Ishikawa (cell line): ENCODE measurements at regions not wholly inside any gene's neighbourhood (a gene's known extent, or its start where the extent isn't known, plus 50 kb on each side); places are given as distances from the start of the nearest gene placed in this dataset.
A peak's percentile ranks its signal among the peaks of the same experiment; 100 is the strongest.

ENCODE experiments used
- CEBPB ChIP-seq: IDR thresholded peaks from 2 replicates; pipeline ENCODE4 v1.6.1; 2012
- CREB1 ChIP-seq: IDR thresholded peaks from 2 replicates; pipeline ENCODE4 v1.6.1; 2012; ENCODE audit warnings: low read depth
- EGR1 ChIP-seq: IDR thresholded peaks from 2 replicates; pipeline ENCODE4 v1.6.1; 2012
- EP300 ChIP-seq: IDR thresholded peaks from 2 replicates; pipeline ENCODE4 v1.6.1; 2012; ENCODE audit warnings: borderline replicate concordance
- FOXM1 ChIP-seq: IDR thresholded peaks from 2 replicates; pipeline ENCODE4 v1.6.1; 2012; ENCODE audit warnings: low read depth, borderline replicate concordance
- NFIC ChIP-seq: IDR thresholded peaks from 2 replicates; pipeline ENCODE4 v1.6.1; 2012
- RAD21 ChIP-seq: IDR thresholded peaks from 2 replicates; pipeline ENCODE4 v1.6.1; 2012; ENCODE audit warnings: low read depth
- TAF1 ChIP-seq: IDR thresholded peaks from 2 replicates; pipeline ENCODE4 v1.6.1; 2012; ENCODE audit warnings: low read depth, mild to moderate bottlenecking
- TCF12 ChIP-seq: IDR thresholded peaks from 2 replicates; pipeline ENCODE4 v1.6.1; 2012; ENCODE audit warnings: low read depth
- TEAD4 ChIP-seq: IDR thresholded peaks from 2 replicates; pipeline ENCODE4 v1.6.1; 2012
- YY1 ChIP-seq: IDR thresholded peaks from 2 replicates; pipeline ENCODE4 v1.6.1; 2012; ENCODE audit warnings: low read depth
- ZBTB7A ChIP-seq: IDR thresholded peaks from 2 replicates; pipeline ENCODE4 v1.6.1; 2012; ENCODE audit warnings: low read depth
- TF ChIP-seq, protein P1 (sequence below): IDR thresholded peaks from 2 replicates; pipeline ENCODE4 v1.6.1; 2012
- TF ChIP-seq, protein P2 (sequence below): IDR thresholded peaks from 2 replicates; pipeline ENCODE4 v1.6.1; 2012; ENCODE audit warnings: low read depth, mild to moderate bottlenecking
- TF ChIP-seq, protein P3 (sequence below): IDR thresholded peaks from 2 replicates; pipeline ENCODE4 v1.6.1; 2012

DNA sequence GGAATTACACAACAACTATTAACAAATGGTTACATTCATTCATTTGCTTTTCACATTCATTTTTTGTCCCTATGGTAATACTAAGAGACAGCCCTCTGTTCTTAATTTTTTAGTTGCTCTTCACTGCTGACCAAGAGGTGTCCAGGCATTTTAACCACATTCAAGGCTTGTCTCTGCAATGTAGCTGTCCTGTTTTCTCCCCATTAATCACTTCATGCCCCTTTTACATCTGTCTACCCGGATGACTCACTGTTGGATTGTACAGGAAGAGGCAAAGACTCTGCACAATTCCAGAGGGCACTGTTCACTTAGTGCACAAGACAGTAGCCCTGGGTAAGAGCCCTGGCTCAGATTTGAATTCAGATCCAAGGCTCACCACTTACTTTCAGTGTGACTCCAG, 168.5 kb downstream of the NOC3L start:
- TF ChIP-seq TEAD4 = no peak
- TF ChIP-seq NFIC = no peak
- TF ChIP-seq, protein P1, sequence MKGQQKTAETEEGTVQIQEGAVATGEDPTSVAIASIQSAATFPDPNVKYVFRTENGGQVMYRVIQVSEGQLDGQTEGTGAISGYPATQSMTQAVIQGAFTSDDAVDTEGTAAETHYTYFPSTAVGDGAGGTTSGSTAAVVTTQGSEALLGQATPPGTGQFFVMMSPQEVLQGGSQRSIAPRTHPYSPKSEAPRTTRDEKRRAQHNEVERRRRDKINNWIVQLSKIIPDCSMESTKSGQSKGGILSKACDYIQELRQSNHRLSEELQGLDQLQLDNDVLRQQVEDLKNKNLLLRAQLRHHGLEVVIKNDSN = no peak
- TF ChIP-seq FOXM1 = no peak
- no peak for TF ChIP-seq EP300
- TF ChIP-seq, protein P2, sequence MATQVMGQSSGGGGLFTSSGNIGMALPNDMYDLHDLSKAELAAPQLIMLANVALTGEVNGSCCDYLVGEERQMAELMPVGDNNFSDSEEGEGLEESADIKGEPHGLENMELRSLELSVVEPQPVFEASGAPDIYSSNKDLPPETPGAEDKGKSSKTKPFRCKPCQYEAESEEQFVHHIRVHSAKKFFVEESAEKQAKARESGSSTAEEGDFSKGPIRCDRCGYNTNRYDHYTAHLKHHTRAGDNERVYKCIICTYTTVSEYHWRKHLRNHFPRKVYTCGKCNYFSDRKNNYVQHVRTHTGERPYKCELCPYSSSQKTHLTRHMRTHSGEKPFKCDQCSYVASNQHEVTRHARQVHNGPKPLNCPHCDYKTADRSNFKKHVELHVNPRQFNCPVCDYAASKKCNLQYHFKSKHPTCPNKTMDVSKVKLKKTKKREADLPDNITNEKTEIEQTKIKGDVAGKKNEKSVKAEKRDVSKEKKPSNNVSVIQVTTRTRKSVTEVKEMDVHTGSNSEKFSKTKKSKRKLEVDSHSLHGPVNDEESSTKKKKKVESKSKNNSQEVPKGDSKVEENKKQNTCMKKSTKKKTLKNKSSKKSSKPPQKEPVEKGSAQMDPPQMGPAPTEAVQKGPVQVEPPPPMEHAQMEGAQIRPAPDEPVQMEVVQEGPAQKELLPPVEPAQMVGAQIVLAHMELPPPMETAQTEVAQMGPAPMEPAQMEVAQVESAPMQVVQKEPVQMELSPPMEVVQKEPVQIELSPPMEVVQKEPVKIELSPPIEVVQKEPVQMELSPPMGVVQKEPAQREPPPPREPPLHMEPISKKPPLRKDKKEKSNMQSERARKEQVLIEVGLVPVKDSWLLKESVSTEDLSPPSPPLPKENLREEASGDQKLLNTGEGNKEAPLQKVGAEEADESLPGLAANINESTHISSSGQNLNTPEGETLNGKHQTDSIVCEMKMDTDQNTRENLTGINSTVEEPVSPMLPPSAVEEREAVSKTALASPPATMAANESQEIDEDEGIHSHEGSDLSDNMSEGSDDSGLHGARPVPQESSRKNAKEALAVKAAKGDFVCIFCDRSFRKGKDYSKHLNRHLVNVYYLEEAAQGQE = no peak
- TF ChIP-seq TCF12 = no peak
- no peak for TF ChIP-seq EGR1
- no peak for TF ChIP-seq CREB1
- TF ChIP-seq TAF1 = no peak
- no peak for TF ChIP-seq CEBPB
- TF ChIP-seq ZBTB7A = no peak
- TF ChIP-seq, protein P3, sequence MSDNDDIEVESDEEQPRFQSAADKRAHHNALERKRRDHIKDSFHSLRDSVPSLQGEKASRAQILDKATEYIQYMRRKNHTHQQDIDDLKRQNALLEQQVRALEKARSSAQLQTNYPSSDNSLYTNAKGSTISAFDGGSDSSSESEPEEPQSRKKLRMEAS = no peak
- TF ChIP-seq RAD21 = no peak
- TF ChIP-seq YY1 = no peak

DNA sequence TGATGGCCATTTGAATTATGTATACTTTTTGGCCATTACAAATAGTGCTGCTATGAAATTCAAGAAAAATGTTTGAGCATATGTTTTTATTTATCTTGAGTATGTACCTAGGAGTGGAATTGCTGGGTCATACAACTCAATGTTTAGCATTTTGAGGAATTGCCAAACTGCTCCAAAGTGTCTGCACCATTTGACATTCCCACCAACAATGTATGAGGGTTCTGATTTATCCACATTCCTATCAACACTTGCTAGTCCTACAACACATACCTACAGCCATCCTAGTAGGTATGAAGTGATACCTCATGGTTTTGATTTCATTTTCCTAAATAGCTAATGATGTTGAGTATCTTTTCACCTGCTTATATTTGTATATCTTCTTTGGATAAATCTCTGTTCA, 165.5 kb downstream of the NOC3L start:
- TF ChIP-seq RAD21 (no peak), EP300 (no peak), FOXM1 (no peak), CEBPB (no peak), TEAD4 (no peak)

DNA sequence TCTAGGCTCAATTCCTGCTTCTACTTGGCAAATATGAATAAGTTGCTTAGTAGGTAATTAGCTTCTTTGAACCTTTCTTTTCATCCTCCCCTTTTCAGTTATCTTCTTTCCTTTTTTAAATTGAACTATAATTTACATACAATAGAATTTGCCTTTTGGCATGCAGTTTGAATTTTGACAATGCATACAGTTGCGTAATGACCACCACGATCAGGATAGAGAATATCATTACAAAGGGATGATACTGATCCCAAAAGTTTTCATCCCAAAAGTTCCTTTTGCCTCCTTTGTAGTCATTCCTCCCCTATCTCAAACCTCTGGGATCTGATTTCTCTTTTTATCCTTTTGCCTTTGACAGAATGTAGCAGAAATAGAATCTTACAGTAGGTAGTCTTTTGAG, 164.4 kb downstream of the NOC3L start:
- TF ChIP-seq TCF12 (no peak), CEBPB (peak; percentile 55)
- TF ChIP-seq, protein P1 = no peak

DNA sequence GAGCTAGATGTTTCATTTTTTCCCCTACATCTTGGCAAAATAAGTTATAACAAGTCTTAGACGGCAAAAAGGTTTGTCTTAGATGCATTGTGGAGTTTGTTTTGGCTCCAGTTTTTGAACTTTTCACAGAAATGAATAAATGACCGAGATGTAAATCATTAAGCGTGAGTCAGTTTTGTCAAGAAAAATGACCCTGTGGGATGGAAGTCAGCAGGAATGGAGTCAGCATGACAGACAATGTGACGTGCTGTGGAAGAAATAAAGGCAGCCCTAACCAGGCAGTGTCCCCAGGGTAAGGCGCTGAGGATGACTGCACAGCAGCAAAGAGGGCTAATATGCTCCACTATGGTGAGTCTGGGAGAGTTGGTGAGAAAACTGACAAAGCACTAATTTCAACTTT, 163.2 kb downstream of the NOC3L start:
- TF ChIP-seq TEAD4 (no peak), EP300 (no peak), EGR1 (no peak), RAD21 (no peak), FOXM1 (no peak), YY1 (no peak), TAF1 (no peak)
- TF ChIP-seq, protein P2 = no peak
- TF ChIP-seq, protein P3 = no peak

DNA sequence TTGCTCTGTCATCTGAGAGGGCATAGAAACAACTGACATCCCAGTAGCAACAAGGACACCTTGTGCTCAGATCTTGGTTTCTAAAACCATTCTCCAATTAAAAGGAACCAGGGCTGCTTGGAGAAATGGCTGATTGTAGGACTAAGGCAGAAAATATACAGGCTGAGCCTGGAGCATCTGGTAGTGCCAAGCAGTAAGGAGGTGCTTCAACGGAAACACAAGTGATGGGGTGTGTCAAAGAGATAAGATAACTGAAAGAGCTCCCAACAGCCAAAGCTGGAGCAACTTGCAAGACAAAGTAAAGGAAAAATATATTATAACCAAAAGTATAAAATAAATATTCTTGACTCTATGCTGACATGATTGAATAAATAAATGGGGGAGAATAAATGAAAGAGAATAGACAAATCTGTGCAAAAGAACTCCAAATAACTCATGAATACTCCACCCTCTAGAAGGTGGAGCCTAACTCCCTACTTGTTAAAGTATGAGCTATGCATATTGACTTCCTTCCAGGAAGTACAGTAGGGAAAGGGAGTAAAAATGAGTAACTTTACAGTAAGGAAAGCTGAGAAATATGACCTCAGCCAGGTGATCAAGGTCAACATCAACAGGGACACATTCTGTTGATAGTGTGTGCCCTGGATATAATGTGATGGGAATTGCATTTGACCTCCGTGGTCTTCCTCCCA, 162.4 kb downstream of the NOC3L start:
- no peak for TF ChIP-seq YY1
- TF ChIP-seq, protein P3 = no peak
- no peak for TF ChIP-seq CREB1
- no peak for TF ChIP-seq EGR1
- no peak for TF ChIP-seq TEAD4
- TF ChIP-seq ZBTB7A = no peak

DNA sequence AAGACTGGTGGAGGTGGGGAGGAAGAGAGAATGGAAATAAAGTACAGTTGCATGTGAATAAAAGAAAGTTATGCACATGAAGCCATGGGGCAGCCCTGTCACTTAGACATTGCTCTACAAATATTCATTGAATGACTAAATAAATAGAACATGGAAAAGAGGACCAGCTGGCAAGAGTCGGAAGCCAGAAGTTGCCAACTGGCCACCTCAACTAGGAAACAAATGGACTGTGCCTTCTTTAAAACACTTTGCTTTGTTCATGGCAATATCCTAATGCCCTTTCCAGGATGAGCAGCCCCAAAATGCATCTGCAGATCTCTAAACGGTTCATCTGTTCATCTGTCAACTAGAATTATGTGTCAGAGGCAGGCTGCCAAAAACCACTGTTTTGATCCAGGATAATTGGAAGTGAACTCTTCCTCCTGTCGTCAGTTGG, 157.3 kb downstream of the NOC3L start:
- TF ChIP-seq YY1 (no peak), EP300 (no peak), NFIC (no peak), CREB1 (no peak)
- TF ChIP-seq, protein P3 = no peak
- TF ChIP-seq, protein P2 = no peak
